ENCODE measurements at regions not wholly inside any gene's neighbourhood (a gene's known extent, or its start where the extent isn't known, plus 50 kb on each side); places are given as distances from the start of the nearest gene placed in this dataset.

- TF ChIP-seq RFX1 (IDR thresholded peaks at IDR 0.05): no peak
- TF ChIP-seq ZNF57 (CRISPR knock-in tag; IDR thresholded peaks at IDR 0.05): no peak
- TF ChIP-seq HMG20B (CRISPR knock-in tag; IDR thresholded peaks at IDR 0.05): no peak
Observed at GRCh38 chr11:19436932-19437331, 196.2 kb upstream of the E2F8 start (continued).

- ChIA-PET POLR2A (no interaction called here), CTCF (ENCODE audit: low intra/inter-chr PET ratio) (no interaction called here)
- H2AFZ ChIP-seq (ENCODE audit: low read depth, low read length): no peak overlapping the region
- H3K27ac ChIP-seq (ENCODE audit: extremely low read depth, low read depth, low read length): no peak overlapping the region
- peaks cover 6 to 9% of the 10 kb centered on the region in 2 experiments; a peak in 4 of 5 replicates for H3K27me3 ChIP-seq (ENCODE audit: control insufficient read depth in 2 of 2, insufficient read depth in 2 of 2, low read length in 2 of 2)
- H3K36me3 ChIP-seq (ENCODE audit: control insufficient read depth, insufficient read depth, low read length): no peaks in the 10 kb centered on the region
- no peak overlapping the region for H3K9ac ChIP-seq (ENCODE audit: insufficient read depth in 1 of 2, low read depth in 2 of 2, low read length in 2 of 2)
- no peak for TF ChIP-seq MECOM (CRISPR knock-in tag; IDR thresholded peaks at IDR 0.05)
- TF ChIP-seq SRF (CRISPR knock-in tag; IDR thresholded peaks at IDR 0.05): no peak
- TF ChIP-seq CEBPG (CRISPR knock-in tag; IDR thresholded peaks at IDR 0.05): no peak
- no peak for TF ChIP-seq CEBPG (tag; conservative IDR thresholded peaks at IDR 0.05 in 1 of 2, IDR thresholded peaks at IDR 0.05 in 1 of 2)
- TF ChIP-seq TCF3 (CRISPR knock-in tag; IDR thresholded peaks at IDR 0.05): peak; percentile 60
- TF ChIP-seq TRIM25 (IDR thresholded peaks at IDR 0.05; ENCODE audit: borderline replicate concordance): no peak
- no peaks in the 10 kb centered on the region for H3K9me1 ChIP-seq (ENCODE audit: control insufficient read depth, insufficient read depth, low read length)
- ATAC-seq: no peak
- no peak overlapping the region for H3K4me2 ChIP-seq (ENCODE audit: insufficient read depth, low read length)
- H3K79me2 ChIP-seq (ENCODE audit: control insufficient read depth, insufficient read depth, low read length): no peaks in the 10 kb centered on the region
- no peaks in the 10 kb centered on the region for H3K4me1 ChIP-seq (replicated peaks in 1 of 2; ENCODE audit: control insufficient read depth in 2 of 2, insufficient read depth in 2 of 2, low read length in 2 of 2)
- FAIRE-seq: no peak
- DNase-seq (ENCODE audit: extremely low read depth in 1 of 4, low spot score in 3 of 4): no peak
- no peaks in the 10 kb centered on the region for H4K20me1 ChIP-seq (replicated peaks; ENCODE audit: control insufficient read depth, insufficient read depth, low read length)
- 0% methylated on average over 5 of the region's 5 CpGs for WGBS (ENCODE audit: insufficient coverage, low coverage, missing lambda C conversion rate)
- in situ Hi-C loops (cut with MboI): no loop called here
- no TSS peak for BruUV-seq (replicated peaks)
- no peak overlapping the region for H3K4me3 ChIP-seq
- intact Hi-C loops (cut with micrococcal nuclease): no loop called here
- no peaks in the 10 kb centered on the region for H3K9me3 ChIP-seq (replicated peaks; ENCODE audit: control insufficient read depth, insufficient read depth, low read depth, low read length)
Observed at GRCh38 chr11:19435306-19435989, 194.7 kb upstream of the E2F8 start.
